GM12878 (cell line): ENCODE measurements at regions not wholly inside any gene's neighbourhood (a gene's known extent, or its start where the extent isn't known, plus 50 kb on each side); places are given as distances from the start of the nearest gene placed in this dataset.

Experiments used
- ATAC-seq: fragments of 200-7000 bp; cut with Tn5 transposase; 3 replicates; pipeline ENCODE4 v1.9.1; 2020; ENCODE audit warnings: mild to moderate bottlenecking, moderate library complexity
- BruUV-seq: library from RNA; stranded (reverse); fragments of 400-500 nt; replicated peaks from 2 replicates; lab custom pipeline; 2021; lab: Mats Ljungman, UMichigan
- CTCF ChIA-PET: fragments of 300-600 bp; sonication (Branson Sonifier 250); formaldehyde crosslinking; extraction: SDS; loops from one replicate; lab custom pipeline; 2021; ENCODE audit warnings: inconsistent platforms; lab: Yijun Ruan, JAX
- POLR2A ChIA-PET: fragments of 350-600 bp; formaldehyde crosslinking; extraction: SDS; loops from one replicate; lab custom pipeline; 2021; ENCODE audit warnings: inconsistent platforms; lab: Charles Lee
- RAD21 ChIA-PET: fragments of 300-600 bp; sonication (Branson Sonifier 250); formaldehyde crosslinking; loops from one replicate; lab custom pipeline; 2023; ENCODE audit warnings: antibody characterized with exemption; ENCODE audit not compliant: unreplicated experiment; lab: Charles Lee
- SMC1A ChIA-PET: fragments of 300-600 bp; sonication (Branson Sonifier 250); formaldehyde crosslinking; loops from one replicate; lab custom pipeline; 2023; ENCODE audit not compliant: unreplicated experiment, uncharacterized antibody; lab: Charles Lee
- DNase-seq: peaks from one replicate; pipeline ENCODE4 v3.0.0-alpha.2; 2011; ENCODE audit warnings: low read depth, low spot score
- FAIRE-seq: peaks from 3 replicates; lab custom pipeline; 2011; peaks lifted over from hg19 to GRCh38; lab: Jason Lieb, UNC
- H2AFZ ChIP-seq: 2 replicates; pipeline ENCODE4 v1.6.0; 2011; ENCODE audit warnings: low read depth, low read length, control low read depth; ENCODE audit not compliant: control insufficient read depth
- H3K27ac ChIP-seq: 2 replicates; pipeline ENCODE4 v1.5.1; 2011; ENCODE audit warnings: control low read depth; ENCODE audit not compliant: control insufficient read depth, insufficient read depth
- H3K27me3 ChIP-seq, 2 experiments: replicated peaks in 1 of 2; 2 replicates each; pipeline versions ENCODE4 v1.6.0 to v1.6.1; 2011; ENCODE audit warnings: low read length in 1 of 2; ENCODE audit not compliant: control insufficient read depth in 2 of 2, insufficient read depth in 2 of 2
- H3K36me3 ChIP-seq, 2 experiments: 2 replicates each; pipeline ENCODE4 v1.5.1; 2011; ENCODE audit warnings: low read length in 1 of 2; ENCODE audit not compliant: control insufficient read depth in 2 of 2, insufficient read depth in 2 of 2
- H3K4me1 ChIP-seq: 2 replicates; pipeline ENCODE4 v1.6.1; 2011; ENCODE audit warnings: mild to moderate bottlenecking, low read length, moderate library complexity, mixed read lengths; ENCODE audit not compliant: control insufficient read depth, insufficient read depth
- H3K4me2 ChIP-seq: 2 replicates; pipeline ENCODE4 v1.6.0; 2011; ENCODE audit warnings: control low read depth; ENCODE audit not compliant: control insufficient read depth, insufficient read depth
- H3K4me3 ChIP-seq: fragments of 200-600 bp; sonication (generic); 2 replicates; pipeline ENCODE4 v1.5.1; 2016
- H3K79me2 ChIP-seq: 2 replicates; pipeline ENCODE4 v1.6.0; 2011; ENCODE audit warnings: low read length; ENCODE audit not compliant: control insufficient read depth, insufficient read depth
- H3K9ac ChIP-seq: 2 replicates; pipeline ENCODE4 v1.8.0; 2011; ENCODE audit warnings: low read length, control low read depth, mixed read lengths; ENCODE audit not compliant: control insufficient read depth, insufficient read depth
- H3K9me3 ChIP-seq: replicated peaks from 3 replicates; pipeline ENCODE4 v1.5.1; 2011; ENCODE audit warnings: mild to moderate bottlenecking, low read length; ENCODE audit not compliant: control insufficient read depth, insufficient read depth
- H4K20me1 ChIP-seq: 2 replicates; pipeline ENCODE4 v1.6.0; 2011; ENCODE audit not compliant: control insufficient read depth, insufficient read depth
- BHLHE40 ChIP-seq, 2 experiments: fragments of 450-650 bp in 1 of 2; IDR thresholded peaks; 2 replicates each; pipeline ENCODE4 v1.6.1; 2011 to 2017; ENCODE audit warnings: low read depth in 2 of 2, borderline replicate concordance in 1 of 2, improper control_type of control experiment in 1 of 2, low read length in 1 of 2, mild to moderate bottlenecking in 1 of 2
- ESRRA ChIP-seq: IDR thresholded peaks from 2 replicates; pipeline ENCODE4 v1.6.1; 2012; ENCODE audit warnings: mild to moderate bottlenecking, low read length, improper control_type of control experiment
- KLF5 ChIP-seq: fragments of 450-650 bp; IDR thresholded peaks from 2 replicates; pipeline ENCODE4 v1.6.1; 2014; ENCODE audit warnings: mild to moderate bottlenecking; ENCODE audit not compliant: partially characterized antibody
- LARP7 ChIP-seq: fragments of 450-650 bp; IDR thresholded peaks from 2 replicates; pipeline ENCODE4 v1.6.1; 2017; ENCODE audit warnings: mild to moderate bottlenecking
- MEF2B ChIP-seq: fragments of 450-650 bp; IDR thresholded peaks from 2 replicates; pipeline ENCODE4 v1.6.1; 2018; ENCODE audit warnings: mild to moderate bottlenecking, moderate library complexity; ENCODE audit not compliant: partially characterized antibody, poor library complexity, severe bottlenecking
- MYB ChIP-seq: fragments of 150-350 bp; IDR thresholded peaks from 2 replicates; pipeline ENCODE4 v1.6.1; 2014; ENCODE audit warnings: mild to moderate bottlenecking, low read depth, low read length, borderline replicate concordance
- NR2F1 ChIP-seq: fragments of 450-650 bp; conservative IDR thresholded peaks from 2 replicates; pipeline ENCODE4 v1.6.1; 2017; ENCODE audit warnings: mild to moderate bottlenecking
- PAX5 ChIP-seq: IDR thresholded peaks from 2 replicates; pipeline ENCODE4 v1.6.1; 2011; ENCODE audit warnings: low read depth, low read length, borderline replicate concordance
- RCOR1 ChIP-seq: conservative IDR thresholded peaks from 2 replicates; pipeline ENCODE4 v1.6.1; 2012; ENCODE audit warnings: low read depth, low read length, improper control_type of control experiment
- TAF1 ChIP-seq: IDR thresholded peaks from 2 replicates; pipeline ENCODE4 v1.6.1; 2011; ENCODE audit warnings: mild to moderate bottlenecking, low read depth, low read length, borderline replicate concordance
- ZNF207 ChIP-seq: fragments of 450-650 bp; IDR thresholded peaks from 2 replicates; pipeline ENCODE4 v1.6.1; 2014; ENCODE audit warnings: antibody characterized with exemption, mild to moderate bottlenecking, borderline replicate concordance
- WGBS: methylation state at CpG from one replicate; pipeline ENCODE4 v1.1.6; 2016; ENCODE audit warnings: low lambda C conversion rate; ENCODE audit not compliant: insufficient replicate concordance, insufficient coverage; ENCODE audit errors: missing lambda C conversion rate; 5-methylcytosine and 5-hydroxymethylcytosine counted together
- in situ Hi-C: fragments of 300-500 bp; cut with MboI; formaldehyde crosslinking; loops from 9 replicates; pipeline ENCODE4 v1.14.3; 2018; ENCODE audit warnings: mixed read lengths
- intact Hi-C: fragments of 100-400 bp; cut with micrococcal nuclease; formaldehyde crosslinking; loops from one replicate; pipeline ENCODE4 v1.14.2; 2022; ENCODE audit not compliant: unreplicated experiment
- TF ChIP-seq, protein P1 (sequence below): IDR thresholded peaks from 2 replicates; pipeline ENCODE4 v1.6.1; 2011; ENCODE audit warnings: borderline replicate concordance, low read depth, mild to moderate bottlenecking, moderate library complexity, low read length; ENCODE audit not compliant: insufficient read depth, poor library complexity, severe bottlenecking

DNA sequence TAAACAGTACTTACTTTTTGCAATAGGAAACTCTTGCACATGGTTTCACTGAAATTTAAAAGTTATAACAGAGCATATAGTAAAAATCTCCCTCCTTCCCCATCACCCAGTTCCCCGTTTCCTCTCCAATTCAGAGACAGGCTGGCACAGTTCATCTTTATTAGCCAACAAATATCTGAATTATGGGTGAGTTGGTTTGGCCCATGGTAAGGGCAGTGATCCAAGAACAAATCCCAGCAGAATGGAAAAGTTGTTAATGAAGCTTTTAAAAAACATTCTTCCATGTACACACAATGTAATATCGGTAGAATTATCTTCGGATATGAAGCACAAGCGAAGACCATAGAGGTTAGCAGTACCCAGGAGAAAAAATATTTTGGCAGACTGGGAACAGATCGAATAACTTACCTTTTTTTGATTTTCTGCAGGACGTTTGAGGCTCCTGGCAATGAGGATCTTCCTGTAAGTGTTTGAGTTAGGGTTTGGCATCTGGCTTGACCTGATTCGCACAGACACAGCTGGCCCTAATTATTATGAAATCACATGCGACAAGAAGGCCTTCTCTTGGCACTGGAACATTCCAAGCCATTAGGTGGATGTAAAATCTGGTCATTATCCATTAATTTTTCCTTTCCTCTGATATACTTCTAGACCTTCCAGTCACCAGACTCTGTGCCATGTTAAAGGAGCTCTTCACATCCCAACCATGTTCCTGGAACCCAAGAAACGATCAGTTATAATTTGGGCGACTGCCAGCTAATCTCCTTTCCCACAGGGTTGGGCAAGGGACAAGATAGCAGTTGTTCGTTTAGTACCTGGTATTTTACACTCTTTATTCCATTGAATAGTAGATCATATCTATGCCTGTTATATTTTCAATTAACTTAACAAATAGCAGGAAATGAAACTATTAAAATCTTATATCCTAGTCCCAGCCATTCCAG lies 139.4 kb upstream of the TSC22D1 start:
- intact Hi-C loops, result no loop called here
- ATAC-seq (no peak), FAIRE-seq (no peak), DNase-seq (no peak)
- Histone ChIP-seq H3K27ac (no peak overlapping the region), H3K36me3 (no peaks in the 10 kb centered on the region), H3K27me3 (no peaks in the 10 kb centered on the region), H3K4me3 (no peak overlapping the region), H3K4me2 (no peak overlapping the region), H3K79me2 (no peaks in the 10 kb centered on the region), H4K20me1 (no peaks in the 10 kb centered on the region), H3K9ac (no peak overlapping the region), H2AFZ (no peak overlapping the region), H3K4me1 (peaks cover 4% of the 10 kb centered on the region), H3K9me3 (no peaks in the 10 kb centered on the region)
- CTCF ChIA-PET, result no interaction called here
- WGBS, result 45% methylated on average over 11 of the region's 11 CpGs
- POLR2A ChIA-PET, result no interaction called here
- in situ Hi-C loops, result no loop called here
- TF ChIP-seq LARP7, result no peak
- no peak for TF ChIP-seq BHLHE40 (IDR thresholded peaks at IDR 0.05; ENCODE audit: borderline replicate concordance in 1 of 2, low read depth in 2 of 2, low read length in 1 of 2)
- no peak for TF ChIP-seq NR2F1
- TF ChIP-seq RCOR1, result no peak
- no peak for TF ChIP-seq MEF2B
- TF ChIP-seq TAF1, result no peak
- TF ChIP-seq ESRRA, result no peak
- TF ChIP-seq, protein P1, sequence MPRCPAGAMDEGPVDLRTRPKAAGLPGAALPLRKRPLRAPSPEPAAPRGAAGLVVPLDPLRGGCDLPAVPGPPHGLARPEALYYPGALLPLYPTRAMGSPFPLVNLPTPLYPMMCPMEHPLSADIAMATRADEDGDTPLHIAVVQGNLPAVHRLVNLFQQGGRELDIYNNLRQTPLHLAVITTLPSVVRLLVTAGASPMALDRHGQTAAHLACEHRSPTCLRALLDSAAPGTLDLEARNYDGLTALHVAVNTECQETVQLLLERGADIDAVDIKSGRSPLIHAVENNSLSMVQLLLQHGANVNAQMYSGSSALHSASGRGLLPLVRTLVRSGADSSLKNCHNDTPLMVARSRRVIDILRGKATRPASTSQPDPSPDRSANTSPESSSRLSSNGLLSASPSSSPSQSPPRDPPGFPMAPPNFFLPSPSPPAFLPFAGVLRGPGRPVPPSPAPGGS, result no peak
- no peak for TF ChIP-seq PAX5
- no peak for TF ChIP-seq ZNF207
- no peak for TF ChIP-seq MYB
- no peak for TF ChIP-seq KLF5
- SMC1A ChIA-PET, result no interaction called here
- BruUV-seq, result no TSS peak
- RAD21 ChIA-PET, result no interaction called here
